ENCODE measurements at regions not wholly inside any gene's neighbourhood (a gene's known extent, or its start where the extent isn't known, plus 50 kb on each side); places are given as distances from the start of the nearest gene placed in this dataset.
"Not testable (repeated sequence)": the region's sequence is repeated elsewhere in the genome, so short reads cannot be mapped to it uniquely, and the experiment has no call there.

- not testable (repeated sequence) for H3K9me3 ChIP-seq, H3K27ac ChIP-seq, H3K4me1 ChIP-seq, H3K36me3 ChIP-seq
- ATAC-seq (peak in 1 of 4 donors; percentile 49), DNase-seq (peak; percentile 32 to 77 (median 63))
- Histone ChIP-seq H3K4me3 (peak overlapping the region in 11 of 12 donors; percentile 9 to 50 (median 41)), H3K27me3 (peaks cover 0 to 10% (median 4%) of the 10 kb centered on the region in 9 donors)
- WGBS, 4 donors: 0 to 3% (median 1%) methylated on average over 16 to 81 of the region's 81 CpGs
- peak in 9 of 12 donors; percentile 51 to 77 (median 63) for TF ChIP-seq CTCF (IDR thresholded peaks at IDR 0.05)
- intact Hi-C loops (cut with DNase I): loop anchor here in 1 of 10 donors (10.0 kb wide), 1 partner anchor 285 kb away; no protein-coding TSS in a partner anchor
Measured at GRCh38 chr12:8390001-8390777, 65.6 kb upstream of the CLEC6A start.

- DNase-seq (peak; percentile 43 to 88 (median 62)), ATAC-seq (peak in 3 of 4 donors; percentile 57 to 84 (median 76))
- not testable (repeated sequence) for H3K4me1 ChIP-seq, H3K9me3 ChIP-seq, H3K36me3 ChIP-seq, H3K27me3 ChIP-seq, H3K27ac ChIP-seq
- WGBS, 4 donors: 4 to 20% (median 12%) methylated on average over 2 to 79 of the region's 79 CpGs
- peak overlapping the region in 10 of 12 donors; percentile 32 to 51 (median 42) for H3K4me3 ChIP-seq
- TF ChIP-seq CTCF (IDR thresholded peaks at IDR 0.05): peak; percentile 45 to 85 (median 62)
- intact Hi-C loops (cut with DNase I): loop anchor here in 1 of 10 donors (10.0 kb wide), 1 partner anchor 292 kb away; no protein-coding TSS in a partner anchor
Measured at GRCh38 chr12:8396225-8397071, 59.3 kb upstream of the CLEC6A start.

- intact Hi-C loops (cut with DNase I): loop anchor here in 1 of 10 donors (10.0 kb wide), 1 partner anchor 293 kb away; no protein-coding TSS in a partner anchor
- WGBS, 4 donors: 49 to 65% (median 60%) methylated on average over 7 of the region's 7 CpGs
- H3K4me3 ChIP-seq, DNase-seq, H3K36me3 ChIP-seq, H3K4me1 ChIP-seq, H3K9me3 ChIP-seq, H3K27ac ChIP-seq, ATAC-seq, H3K27me3 ChIP-seq: not testable (repeated sequence)
Measured at GRCh38 chr12:8397378-8397777, 58.4 kb upstream of the CLEC6A start.

DNA sequence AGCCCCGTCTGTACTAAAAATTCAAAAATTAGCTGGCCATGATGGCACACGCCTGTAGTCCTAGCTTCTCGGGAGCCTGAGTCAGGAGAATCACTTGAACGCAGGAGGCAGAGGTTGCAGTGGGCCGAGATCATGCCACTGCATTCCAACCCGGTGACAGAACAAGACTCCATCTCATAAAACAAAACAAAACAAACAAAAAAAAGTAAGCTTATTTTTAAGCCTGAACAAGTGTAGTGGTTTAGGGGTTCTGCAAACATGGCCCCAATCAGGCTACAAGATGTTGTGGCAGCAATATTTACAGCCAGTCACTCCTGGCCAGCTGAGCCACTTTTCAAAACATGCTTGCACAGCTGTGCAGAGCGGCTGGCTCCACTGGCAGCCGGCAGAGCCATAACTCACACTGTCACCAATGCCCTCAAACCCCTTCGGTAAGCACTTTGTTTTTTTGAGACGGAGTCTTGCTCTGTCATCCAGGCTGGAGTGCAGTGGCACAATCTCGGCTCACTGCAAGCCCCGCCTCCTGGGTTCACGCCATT is 56.2 kb upstream of the CLEC6A start:
- not testable (repeated sequence) for DNase-seq
- intact Hi-C loops (cut with DNase I): loop anchor here in 1 of 10 donors (10.0 kb wide), 1 partner anchor 295 kb away; no protein-coding TSS in a partner anchor

GRCh38 chr12:8403834-8404233 is 51.9 kb upstream of the CLEC6A start:
- DNase-seq; H3K4me1 ChIP-seq; H3K36me3 ChIP-seq; ATAC-seq; H3K27me3 ChIP-seq; H3K4me3 ChIP-seq; intact Hi-C loops (cut with DNase I); H3K27ac ChIP-seq; H3K9me3 ChIP-seq: not testable (repeated sequence)
- 88 to 94% (median 93%) methylated on average over 6 of the region's 6 CpGs for WGBS, 4 donors

More for the DNA sequence above, 56.2 kb upstream of the CLEC6A start:
- 68 to 78% (median 74%) methylated on average over 12 to 13 of the region's 13 CpGs for WGBS, 4 donors
- H3K4me1 ChIP-seq, ATAC-seq, H3K27ac ChIP-seq, H3K36me3 ChIP-seq, H3K4me3 ChIP-seq, H3K27me3 ChIP-seq, H3K9me3 ChIP-seq: not testable (repeated sequence)

DNA sequence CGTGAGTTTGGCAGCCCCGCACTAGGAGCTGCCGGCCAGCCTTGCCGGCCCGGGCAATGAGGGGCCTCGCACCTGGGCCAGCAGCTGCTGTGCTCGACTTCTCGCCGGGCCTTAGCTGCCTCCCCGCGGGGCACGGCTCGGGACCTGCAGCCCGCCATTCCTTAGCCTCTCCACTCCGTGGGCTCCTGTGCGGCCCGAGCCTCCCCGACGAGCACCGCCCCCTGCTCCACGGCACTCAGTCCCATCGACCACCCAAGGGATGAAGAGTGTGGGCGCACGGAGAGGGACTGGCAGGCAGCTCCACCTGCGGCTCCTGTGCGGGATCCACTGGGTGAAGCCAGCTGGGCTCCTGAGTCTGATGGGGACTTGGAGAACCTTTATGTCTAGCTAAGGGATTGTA is 51.4 kb upstream of the CLEC6A start:
- 92 to 99% (median 95%) methylated on average over 16 to 26 of the region's 26 CpGs for WGBS, 4 donors
- H3K4me1 ChIP-seq; H3K36me3 ChIP-seq; H3K27me3 ChIP-seq; ATAC-seq; intact Hi-C loops (cut with DNase I); H3K27ac ChIP-seq; DNase-seq; H3K4me3 ChIP-seq; H3K9me3 ChIP-seq: not testable (repeated sequence)
